ENCODE measurements at regions not wholly inside any gene's neighbourhood (a gene's known extent, or its start where the extent isn't known, plus 50 kb on each side); places are given as distances from the start of the nearest gene placed in this dataset.
A peak's percentile ranks its signal among the peaks of the same experiment; 100 is the strongest.

DNA sequence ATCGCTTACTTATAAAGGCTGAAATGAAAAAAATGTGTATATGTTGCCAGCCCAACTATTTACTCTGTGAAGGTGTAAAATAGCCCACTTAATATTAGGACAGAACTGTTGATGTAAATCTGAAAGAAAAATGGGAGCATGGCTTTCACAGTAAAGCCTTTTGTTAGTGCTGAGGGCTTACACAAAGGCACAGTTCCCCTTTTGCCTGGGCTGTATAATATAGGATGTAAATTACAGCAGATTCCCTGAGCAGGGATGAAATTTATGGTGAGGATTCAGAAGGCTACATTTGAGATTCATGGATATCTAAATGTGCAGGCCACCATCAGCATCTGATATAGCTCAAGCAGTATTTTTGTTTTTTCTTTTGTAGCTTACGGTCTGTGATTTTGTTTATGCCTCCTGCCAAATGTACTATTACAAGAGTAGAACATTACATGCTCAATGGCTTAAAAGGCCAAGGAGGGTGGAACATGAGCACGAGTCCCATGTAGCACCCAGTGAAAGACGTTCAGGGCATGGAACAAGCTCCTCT lies 109.1 kb upstream of the ATP10A start:
- DNase-seq: no peak

DNA sequence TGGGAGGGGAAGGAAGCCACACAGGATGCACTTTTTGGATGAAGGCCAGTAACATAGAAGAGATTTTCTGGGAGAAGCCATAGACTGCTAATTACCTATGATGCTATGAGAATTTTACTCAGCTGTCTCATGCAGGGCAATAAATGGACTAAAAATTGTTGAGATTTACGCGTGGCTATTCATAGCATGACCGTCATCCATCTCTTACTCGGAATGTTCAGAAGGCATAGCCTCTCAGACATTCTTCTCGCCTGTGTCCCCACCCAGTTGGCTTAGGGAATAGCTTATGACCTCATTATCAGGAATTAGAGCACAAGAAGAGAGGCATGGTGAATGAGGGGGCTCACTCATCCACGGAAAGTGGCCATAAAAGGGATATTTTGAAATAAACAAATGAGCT lies 107.9 kb upstream of the ATP10A start:
- DNase-seq: no peak

DNA sequence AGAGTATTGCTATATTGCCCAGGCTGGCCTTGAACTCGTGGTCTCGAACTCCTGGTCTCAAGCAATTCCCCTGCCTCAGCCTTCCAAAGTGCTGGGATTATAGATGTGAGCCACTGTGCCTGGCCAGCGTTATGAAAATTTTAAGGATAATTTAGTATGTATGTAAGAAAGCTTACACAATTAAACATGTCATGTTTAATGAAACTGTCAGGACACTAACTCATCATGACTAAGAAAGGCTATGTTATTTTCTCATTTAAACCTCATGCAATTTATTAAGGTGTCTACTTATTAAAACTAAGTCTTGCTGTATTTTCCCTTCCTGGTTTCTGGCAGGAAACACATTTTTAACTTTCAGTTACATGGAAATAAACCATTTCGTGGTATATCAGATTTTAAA lies 106.8 kb upstream of the ATP10A start:
- no peak for DNase-seq

DNA sequence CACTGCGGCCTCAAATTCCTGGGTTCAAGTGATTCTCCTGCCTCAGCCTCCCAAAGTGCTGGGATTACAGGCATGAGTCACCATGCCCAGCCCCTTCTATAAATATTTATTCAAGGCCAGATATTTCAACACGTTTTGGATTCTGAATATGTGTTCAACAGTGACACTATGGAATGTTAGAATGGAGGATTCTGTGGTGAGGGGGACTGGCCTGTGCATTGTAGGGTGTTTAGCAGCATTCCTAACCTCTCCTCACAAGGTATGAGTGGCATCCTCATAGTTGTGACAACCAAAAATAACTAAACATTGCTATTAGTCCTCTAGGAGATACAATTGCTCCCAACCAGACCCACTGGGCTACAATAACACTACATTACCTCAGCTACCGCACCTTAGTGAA lies 104.0 kb upstream of the ATP10A start:
- no peak for DNase-seq

DNA sequence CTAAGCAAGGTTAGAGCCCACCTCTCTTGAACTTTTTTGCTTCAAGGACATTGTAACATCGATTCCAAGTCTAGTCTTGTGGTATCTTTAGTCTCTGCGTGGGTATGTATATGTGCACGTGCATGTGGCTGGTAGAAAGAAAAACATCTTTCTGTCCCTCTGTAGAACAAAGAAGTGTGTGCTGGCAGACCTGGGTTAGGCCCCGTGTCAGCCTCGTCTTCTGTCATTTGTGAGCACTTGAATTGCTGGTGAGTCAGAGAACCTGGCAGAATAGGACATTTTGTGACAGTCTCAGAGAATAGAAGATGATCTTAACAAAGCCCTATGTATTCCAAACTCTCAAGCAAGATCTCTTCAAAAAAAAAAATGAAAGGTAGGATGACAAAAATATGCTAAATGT lies 102.2 kb upstream of the ATP10A start:
- peak in 1 of 51 donors; percentile 41 for DNase-seq

DNA sequence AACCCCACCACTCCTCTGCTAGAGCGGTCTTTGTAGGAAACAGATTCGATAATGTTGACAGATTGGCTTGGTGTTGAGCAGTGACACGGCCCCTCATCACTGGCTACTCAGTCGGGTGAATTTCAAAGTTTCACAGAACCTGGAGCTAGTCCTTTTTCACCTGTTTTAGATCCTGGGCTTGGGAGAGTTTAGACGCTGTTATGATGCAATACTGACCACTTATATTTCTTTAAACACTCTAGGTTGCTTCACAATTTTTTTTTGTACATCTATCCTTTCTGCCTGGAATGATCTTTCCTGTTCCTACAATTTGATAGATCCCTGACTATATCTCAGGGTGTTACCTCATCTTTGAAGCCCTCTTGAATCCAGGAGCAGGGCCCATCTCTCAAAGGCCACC lies 97.1 kb upstream of the ATP10A start:
- no peak for DNase-seq

DNA sequence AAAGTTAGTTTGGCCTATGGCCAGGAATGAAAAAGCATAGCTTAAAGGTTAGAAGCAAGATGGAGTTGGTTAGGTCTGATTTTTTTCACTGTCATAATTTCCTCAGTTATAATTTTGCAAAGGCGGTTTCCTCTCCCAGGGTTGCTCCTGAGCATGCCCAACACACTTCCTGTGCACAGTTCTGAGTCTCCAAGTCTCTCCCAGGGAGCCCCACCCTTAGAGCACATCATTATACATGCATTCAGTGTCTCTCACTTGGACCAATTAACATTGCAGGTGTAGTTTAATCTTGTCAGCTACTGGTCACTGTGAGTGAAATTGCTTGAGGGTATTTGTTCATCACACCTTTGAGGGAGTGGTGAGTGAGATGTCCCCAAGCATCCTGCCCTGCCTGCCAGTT lies 96.0 kb upstream of the ATP10A start:
- DNase-seq: no peak

DNA sequence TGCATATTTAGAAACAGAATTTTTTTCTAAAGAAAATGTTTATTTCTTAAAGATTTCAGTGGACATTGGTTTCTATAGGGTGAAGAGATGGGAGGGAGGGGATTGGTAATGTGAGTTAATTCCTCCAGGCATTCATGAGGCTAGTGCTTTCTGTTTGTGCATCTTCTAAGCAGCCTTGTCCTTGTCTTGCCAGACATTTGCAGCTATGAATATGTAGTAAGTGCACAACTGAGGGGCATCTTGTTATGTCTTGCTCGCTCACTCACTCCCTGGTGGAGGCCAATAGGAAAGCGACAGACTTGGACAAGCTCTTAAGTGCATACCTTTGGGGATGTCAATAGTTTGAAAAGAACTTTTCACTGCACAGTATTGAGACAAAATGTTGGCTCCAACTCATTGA lies 92.5 kb upstream of the ATP10A start:
- DNase-seq: no peak

DNA sequence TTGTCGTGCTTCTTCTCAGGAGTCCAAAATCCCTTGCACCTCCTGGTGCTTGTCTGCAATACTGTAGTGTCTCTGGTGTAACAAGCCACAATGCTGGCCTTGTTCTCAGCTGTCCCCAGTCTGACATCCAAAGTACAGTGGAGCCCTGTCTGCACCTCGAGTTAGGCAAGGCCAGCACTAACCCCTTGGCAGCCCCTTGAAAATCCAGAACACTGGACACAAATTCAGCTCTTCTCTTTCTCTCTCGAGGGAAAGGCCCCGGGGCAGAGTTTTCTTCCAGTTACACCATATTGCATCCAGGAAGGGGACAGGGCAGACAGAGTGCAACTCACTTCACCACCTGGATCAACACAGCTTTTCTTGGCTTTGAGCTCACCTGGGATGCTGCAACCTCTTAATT lies 91.3 kb upstream of the ATP10A start:
- no peak for DNase-seq

DNA sequence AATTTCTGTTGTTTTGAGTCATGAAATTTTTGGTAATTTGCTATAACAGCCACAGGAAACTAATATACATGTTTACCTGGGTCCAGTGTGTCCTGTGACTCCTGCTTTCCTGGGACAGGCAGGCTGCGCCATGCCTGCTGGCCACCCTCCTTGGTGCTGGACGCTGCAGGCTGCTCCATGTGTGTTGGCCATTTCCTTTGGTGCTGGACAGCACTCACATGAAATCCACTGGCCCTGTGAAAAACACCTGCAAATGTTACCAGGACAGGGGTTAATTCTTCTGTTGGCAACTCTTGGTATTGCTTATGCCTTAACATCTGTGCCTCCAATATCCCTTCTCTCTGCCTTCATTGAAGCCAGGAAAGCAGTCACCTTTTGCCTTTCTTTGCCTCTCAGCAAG lies 86.9 kb upstream of the ATP10A start:
- no peak for DNase-seq

DNA sequence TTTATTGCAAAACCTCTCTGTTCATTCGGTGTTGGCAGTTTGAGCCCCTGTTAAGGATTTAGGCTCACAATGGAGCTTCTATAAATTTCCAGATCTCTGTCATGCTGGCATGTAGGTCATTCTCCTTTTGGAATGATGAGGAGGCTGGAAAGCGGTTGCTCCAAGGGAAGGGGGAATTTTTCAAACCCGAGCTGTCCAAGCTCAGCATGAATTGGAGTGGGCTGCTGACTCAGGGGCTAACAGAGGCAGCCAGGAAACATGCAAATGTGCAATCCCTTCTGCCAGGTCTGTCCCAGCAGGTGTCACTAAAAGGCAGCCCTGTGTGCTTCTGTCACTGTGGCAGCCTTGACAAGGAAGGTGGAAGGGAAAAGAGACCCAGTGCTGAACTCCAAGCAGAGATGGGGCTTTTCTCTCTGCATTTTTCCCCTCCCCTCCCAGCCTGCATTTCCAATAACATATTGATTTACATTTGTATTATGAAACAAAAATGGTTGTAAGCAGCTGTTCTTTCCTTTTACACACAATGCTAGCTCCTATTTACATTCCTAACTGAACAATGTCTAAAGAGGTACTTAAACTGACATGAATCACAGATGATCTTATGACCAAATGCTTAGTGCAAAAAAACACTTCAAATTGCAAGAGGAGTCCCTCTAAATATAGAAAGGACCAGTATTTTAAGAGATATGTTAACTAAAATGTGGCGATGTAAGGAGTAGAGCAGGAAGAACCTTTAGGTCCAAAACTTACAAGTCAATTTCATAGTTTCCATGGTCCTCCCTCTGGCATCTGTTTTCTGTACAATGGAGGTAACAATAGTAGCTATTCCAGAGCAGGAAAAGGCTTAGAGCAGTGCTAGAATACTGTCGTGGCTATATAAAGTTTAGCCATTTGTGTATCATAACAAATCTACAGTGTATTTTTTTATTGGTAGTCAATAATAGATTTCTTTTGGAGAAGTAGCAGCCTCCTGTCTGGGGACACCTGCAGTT lies 84.5 kb upstream of the ATP10A start:
- peak in 8 of 51 donors; percentile 2 to 30 (median 16) for DNase-seq

DNA sequence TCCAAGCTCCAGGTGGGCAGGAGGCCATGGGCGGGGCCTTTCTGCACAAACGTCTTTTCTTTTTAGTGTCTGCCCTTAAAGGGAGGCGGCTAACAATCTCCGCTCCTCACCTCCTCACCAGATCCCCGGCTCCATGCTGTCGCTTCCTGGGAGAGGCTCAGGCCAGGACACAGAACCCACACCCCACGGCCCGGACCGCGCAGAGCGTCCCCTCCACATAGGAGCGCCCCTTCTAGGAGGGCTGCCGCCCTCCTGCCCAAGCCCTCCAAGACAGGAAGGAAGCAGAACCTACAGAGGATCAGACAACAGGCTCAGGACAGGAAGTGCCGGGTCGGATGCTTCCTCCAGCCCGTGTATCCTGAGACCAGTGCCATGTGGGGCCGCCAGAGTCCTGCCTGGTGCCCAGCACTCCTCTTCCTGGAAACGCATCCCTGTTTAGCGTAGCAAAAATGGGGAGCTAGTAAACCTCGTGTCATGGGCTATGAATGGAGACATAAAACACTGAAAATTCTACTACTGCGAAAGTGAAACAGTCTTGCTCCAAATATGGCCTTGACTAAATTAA lies 83.2 kb upstream of the ATP10A start:
- DNase-seq: no peak

DNA sequence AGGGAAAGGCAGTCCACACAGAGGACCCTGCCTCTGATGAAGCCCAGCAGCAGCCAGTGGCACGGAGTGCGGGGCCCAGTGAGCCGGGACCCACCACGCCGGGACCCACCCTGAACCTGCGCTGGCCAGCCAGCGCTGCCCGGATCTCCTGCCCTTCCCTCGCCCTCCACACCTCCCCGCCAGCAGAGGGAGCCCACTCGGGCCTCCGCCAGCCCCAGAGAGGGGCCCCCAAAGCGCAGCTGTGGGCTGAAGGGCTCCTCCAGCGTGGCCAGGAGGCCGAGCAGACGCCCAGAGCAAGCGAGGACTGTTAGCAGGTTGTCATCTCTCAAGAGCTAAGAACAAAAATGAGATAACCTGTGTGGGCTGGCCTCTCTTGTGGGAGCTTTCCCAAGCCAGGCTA lies 81.3 kb upstream of the ATP10A start:
- no peak for DNase-seq

DNA sequence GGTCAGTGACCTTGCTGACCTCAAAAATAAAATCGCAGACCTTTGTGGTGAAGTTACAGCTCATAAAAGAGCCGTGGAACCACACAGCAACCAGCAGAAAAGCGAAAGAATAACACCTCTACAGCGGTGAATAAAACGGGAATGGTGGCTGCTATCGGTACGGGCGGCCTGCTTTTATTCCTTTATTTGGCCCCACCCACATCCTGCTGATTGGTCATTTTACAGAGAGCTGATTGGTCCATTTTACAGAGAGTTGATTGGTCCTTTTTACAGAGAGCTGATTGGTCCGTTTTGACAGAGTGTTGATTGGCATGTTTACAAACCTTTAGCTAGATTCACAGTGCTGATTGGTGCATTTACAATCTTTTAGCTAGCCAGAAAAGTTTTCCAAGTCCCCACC lies 80.7 kb upstream of the ATP10A start:
- no peak for DNase-seq

DNA sequence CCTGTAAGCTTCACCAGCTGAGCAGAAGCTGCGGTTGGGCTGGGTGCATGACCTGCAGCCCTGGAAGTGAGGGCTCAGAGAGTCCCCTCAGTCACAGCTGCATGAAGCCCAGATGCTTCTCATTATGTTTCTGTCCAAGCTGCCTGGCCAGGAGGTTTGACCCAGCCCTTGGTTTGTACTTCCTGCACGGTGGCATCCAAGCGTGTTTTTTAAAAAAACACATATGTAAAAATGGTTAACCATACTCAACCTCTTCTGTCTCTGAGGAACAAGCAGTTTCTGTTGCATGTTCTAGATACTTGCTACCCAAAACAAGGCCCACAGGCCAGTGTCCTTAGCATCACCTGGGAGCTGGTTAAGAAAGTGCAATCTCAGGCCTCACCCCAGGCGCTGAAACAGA lies 76.0 kb upstream of the ATP10A start:
- DNase-seq: no peak

DNA sequence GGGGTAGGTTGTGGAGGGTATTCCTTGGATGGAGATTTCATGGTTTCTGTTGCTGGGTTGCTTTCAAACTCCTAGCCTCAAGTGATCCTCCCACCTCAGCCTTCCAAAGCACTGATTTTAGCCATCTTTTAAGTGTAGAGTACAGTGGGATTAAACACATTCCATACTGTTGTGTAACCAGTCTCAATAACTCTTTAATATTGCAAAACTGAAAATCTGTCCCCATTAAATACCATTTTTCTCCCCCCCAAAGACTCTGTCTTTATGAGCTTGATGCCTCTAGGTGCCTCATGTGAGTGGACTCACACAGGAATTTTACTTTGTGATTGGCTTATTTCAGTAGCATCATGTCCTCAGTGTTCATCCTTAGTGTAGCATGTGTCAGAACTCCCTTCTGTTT lies 74.7 kb upstream of the ATP10A start:
- no peak for DNase-seq

DNA sequence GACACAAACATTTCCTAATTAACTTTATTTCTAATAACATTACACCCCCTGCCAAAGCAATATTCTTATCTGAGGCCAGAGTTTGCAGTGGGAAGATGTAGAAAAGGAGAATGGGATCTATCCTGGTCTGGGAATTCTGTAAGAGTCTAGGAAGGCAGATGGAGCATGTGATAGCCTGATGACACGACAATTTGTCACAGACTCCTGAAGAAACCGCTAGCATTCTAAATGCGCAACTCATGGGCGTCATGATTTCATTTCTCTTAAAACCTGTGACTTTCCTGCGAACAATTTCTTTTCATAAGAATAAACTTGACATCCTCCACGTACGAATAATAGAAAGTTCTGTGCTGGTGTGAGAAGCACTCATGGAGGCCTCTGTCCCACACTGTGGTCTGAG lies 72.9 kb upstream of the ATP10A start:
- DNase-seq: no peak

DNA sequence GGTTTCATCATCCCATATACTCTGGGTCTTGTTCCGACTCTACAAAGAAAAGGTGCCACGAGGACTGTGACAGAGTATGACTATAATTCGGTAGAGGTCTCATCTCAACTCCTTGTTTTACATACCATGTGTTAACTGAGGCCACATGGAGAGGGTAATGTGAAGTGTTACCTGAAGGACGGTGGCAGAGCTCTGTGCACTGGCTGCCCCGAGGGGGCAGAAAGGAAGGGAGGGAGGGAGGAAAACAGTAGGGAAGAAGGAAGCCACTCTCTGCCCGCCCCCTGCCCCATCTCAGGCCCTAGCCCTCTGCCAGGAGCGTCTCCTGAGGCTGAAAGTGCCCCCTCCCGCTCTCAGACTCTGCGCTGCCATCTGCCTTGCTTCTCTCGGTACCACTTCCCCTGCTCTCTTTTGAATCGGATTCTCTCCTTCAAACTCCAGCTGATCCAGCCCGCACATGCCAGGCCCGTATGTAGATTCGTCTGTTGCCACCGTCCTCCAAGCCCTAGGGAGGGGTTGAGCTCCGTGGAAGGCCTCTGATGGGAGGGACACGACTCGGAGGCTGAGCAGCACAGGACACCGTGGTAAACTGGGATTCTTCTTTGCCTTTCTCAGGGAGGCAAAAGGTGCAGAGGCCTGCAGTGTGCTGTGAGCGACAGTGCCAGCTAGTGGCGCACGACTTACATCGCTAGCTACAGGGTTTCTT lies 70.5 kb upstream of the ATP10A start:
- peak in 23 of 51 donors; percentile 3 to 74 (median 14) for DNase-seq

DNA sequence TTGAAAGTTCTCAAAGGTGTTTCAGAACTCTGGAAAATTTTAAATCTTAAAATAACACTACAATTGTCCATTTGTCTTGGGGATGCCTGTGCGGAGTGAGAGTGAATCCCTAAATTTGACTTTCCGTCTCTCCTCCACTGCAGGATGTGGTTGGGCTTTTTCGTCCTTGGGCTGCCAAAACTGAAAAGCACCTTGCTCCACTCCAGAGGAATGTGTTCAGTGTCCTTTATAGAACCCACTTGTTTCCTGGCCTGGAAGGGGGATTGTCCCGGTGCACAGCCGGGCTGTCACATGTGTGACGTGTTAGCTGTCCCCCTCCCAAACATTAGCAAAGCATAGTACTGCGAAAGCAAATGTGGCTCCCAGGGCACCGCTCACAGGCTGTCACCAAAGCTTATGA lies 69.6 kb upstream of the ATP10A start:
- DNase-seq: no peak

DNA sequence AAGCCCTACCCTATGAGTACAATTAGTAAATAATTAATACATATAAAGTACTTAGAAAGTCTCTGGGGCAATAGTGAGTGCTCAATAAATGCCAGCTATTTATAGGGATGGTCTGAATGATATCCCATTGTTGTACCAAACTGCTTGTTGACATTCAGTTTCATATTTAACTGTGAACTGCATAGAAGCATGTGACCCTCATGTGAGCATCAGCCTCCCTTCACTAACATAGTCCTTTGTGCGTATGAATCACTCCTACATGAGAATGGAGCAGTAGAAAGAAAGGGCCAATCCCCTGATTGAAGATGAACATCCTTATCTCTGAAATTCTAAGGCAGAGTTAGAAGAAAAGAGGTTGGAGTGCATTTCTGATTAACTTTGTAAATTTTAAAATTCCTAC lies 68.7 kb upstream of the ATP10A start:
- DNase-seq: no peak

DNA sequence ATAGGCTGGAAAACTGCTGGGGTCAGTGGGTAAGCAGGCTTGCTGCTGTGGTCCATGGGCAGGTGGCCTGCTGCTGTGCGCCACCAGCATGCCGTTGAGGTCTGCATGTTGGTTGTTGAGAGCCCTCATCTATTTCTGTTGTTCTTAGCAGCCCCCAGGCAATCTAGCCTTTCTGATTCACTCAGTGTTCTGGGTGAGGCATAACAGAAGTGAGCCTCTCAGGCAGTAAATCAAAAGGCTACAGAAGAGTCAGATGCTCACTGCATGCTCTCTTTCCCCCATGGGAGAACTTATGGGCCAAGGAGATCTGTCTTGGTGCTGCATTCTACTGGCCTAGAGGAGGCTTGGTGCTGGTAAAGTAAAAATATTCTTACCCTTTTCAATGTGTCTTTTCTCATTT lies 67.8 kb upstream of the ATP10A start:
- no peak for DNase-seq

All from hypothalamus (tissue), 51 donors.